ENCODE measurements at regions not wholly inside any gene's neighbourhood (a gene's known extent, or its start where the extent isn't known, plus 50 kb on each side); places are given as distances from the start of the nearest gene placed in this dataset.
"Not testable (repeated sequence)": the region's sequence is repeated elsewhere in the genome, so short reads cannot be mapped to it uniquely, and the experiment has no call there.

DNA sequence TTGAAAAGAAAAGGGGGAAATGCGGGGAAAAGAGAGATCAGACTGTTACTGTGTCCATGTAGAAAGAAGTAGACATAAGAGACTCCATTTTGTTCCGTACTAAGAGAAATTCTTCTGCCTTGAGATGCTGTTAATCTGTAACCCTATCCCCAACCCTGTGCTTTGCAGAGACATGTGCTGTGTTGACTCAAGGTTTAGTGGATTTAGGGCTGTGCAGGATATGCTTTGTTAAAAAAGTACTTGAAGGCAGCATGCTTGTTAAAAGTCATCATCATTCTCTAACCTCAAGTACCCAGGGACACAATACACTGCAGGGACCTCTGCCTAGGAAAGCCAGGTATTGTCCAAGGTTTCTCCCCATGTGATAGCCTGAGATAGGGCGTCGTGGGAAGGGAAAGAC lies 166.3 kb downstream of the GPX5 start:
- H3K9me3 Mint-ChIP-seq = peaks cover 12% of the 10 kb centered on the region
- not testable (repeated sequence) for H3K27ac Mint-ChIP-seq, H3K4me3 Mint-ChIP-seq

DNA sequence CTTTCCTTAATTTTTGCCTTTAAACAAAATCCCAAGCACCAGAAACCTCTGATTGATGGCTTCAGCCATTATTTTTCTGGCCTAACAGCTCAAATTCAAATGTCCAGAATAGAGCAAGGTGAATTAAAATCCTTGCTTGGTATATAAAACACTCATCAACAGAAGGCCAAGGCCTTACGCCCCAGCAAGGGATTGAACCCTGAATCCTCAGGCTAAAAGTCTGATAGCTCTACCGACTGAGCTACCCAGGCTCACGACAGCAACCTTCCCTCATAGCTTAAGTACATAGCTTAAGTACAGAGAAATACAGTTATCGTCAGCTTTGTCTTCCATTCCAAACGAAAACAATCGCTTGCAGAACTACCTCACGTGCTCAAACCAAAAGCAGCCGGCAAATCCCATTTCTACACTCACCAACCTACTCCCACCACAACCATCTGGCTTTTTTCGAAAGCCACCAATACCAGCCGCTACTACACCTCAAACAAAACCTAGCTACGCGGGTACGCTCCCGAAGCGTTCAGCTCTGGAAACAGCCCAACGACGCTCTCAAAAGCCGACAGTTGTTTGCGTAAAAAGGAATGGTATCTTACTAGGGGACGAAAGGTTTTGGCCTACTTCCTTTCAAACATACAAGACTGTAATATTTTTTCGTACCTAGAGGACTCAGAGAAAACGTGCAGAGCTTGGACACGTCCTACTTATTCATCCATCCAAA lies 167.5 kb downstream of the GPX5 start:
- Mint-ChIP-seq H3K36me3 (ENCODE audit: low read depth) (peaks cover 3% of the 10 kb centered on the region), H3K9me3 (peaks cover 12% of the 10 kb centered on the region), H3K4me3 (no peak overlapping the region), H3K27ac (no peak overlapping the region), H3K4me1 (ENCODE audit: low read depth) (peaks cover 4% of the 10 kb centered on the region), H3K27me3 (ENCODE audit: low read depth) (peaks cover 92% of the 10 kb centered on the region)

More for the DNA sequence above, 166.3 kb downstream of the GPX5 start:
- H3K36me3 Mint-ChIP-seq (ENCODE audit: low read depth); H3K4me1 Mint-ChIP-seq (ENCODE audit: low read depth): not testable (repeated sequence)
- peaks cover 92% of the 10 kb centered on the region for H3K27me3 Mint-ChIP-seq (ENCODE audit: low read depth)

DNA sequence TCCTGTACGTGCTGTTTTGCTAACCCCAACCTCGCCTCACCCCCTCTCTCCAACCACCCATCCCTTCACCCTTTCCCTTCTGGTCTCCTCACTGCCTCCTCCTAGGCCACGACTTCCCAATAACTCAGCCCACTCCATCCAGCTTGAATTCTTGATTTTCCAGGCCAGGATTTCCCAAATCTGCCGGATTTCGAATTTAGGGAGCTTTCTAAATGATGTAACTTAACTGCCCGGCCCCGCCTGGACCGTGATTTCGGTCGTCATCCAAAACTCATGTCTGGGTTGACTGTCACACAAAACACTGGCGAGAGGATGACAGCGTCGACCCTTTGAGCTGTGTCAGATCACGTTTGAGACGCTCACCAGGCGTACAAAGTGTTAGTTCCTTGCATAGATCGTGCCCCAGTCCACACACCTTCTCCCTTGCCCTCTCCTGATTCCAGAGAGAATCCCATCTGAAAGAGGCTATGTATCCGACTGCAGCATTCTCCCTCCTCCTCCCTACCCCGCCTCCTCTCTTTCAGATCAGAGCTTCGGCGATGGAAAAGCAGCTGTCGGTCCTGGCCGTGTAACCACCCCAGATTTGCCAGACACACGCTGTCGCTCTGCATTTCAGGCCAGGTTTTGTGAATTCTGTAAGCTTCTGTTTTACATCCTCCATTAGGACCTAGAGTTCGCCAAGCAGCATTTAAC lies 168.2 kb downstream of the GPX5 start:
- Mint-ChIP-seq H3K9me3 (peaks cover 12% of the 10 kb centered on the region), H3K4me1 (ENCODE audit: low read depth) (peaks cover 4% of the 10 kb centered on the region), H3K27ac (peak overlapping the region; percentile 8), H3K36me3 (ENCODE audit: low read depth) (peaks cover 3% of the 10 kb centered on the region), H3K4me3 (no peak overlapping the region), H3K27me3 (ENCODE audit: low read depth) (peaks cover 91% of the 10 kb centered on the region)

GRCh38 chr6:28695715-28696114 lies 170.0 kb downstream of the GPX5 start:
- Mint-ChIP-seq H3K36me3 (ENCODE audit: low read depth) (peaks cover 3% of the 10 kb centered on the region), H3K4me1 (ENCODE audit: low read depth) (peaks cover 4% of the 10 kb centered on the region), H3K27me3 (ENCODE audit: low read depth) (peaks cover 89% of the 10 kb centered on the region), H3K9me3 (peaks cover 12% of the 10 kb centered on the region), H3K4me3 (no peak overlapping the region), H3K27ac (no peak overlapping the region)

DNA sequence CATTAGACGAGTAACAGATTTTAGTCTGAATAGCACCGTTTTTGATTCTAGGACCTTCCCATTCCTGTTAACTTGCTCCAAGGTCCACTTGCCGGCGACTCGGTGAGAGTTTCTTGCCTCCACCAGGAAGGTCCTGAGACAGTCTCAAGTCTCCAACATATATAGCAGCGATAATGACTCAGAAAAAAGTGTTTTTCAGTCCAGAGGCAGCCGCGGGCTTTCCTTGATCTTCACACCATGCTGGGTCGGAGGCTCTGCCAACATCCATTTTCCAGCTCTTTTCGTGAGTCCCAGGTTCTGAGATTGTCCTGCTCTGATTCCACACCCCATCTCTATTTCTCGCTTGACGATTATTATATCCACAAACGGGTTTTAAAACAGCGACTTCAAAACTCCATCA lies 170.5 kb downstream of the GPX5 start:
- Mint-ChIP-seq H3K4me3 (no peak overlapping the region), H3K36me3 (ENCODE audit: low read depth) (peaks cover 3% of the 10 kb centered on the region), H3K27me3 (ENCODE audit: low read depth) (peaks cover 89% of the 10 kb centered on the region), H3K4me1 (ENCODE audit: low read depth) (peaks cover 4% of the 10 kb centered on the region), H3K9me3 (peaks cover 12% of the 10 kb centered on the region), H3K27ac (no peak overlapping the region)

DNA sequence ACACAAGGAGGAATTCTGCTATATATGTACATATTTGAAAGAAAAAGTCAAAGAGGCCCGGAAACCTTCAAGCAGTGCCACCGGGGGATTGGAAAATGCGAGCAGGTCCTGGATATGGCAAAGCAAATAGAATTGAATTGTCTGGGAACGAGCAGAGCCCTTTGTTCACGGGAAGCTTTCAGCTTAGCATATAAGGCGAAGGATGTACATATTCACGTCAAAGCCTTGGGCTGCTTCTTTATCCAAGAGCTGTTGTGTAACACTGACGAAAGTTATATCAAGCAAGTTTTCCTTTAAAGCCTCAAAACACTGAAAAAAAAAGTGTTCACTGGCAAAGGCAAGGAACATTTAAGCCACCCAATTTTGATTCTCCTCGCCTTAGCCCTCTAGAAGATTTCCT lies 171.0 kb downstream of the GPX5 start:
- H3K4me1 Mint-ChIP-seq (ENCODE audit: low read depth) = peaks cover 4% of the 10 kb centered on the region
- no peak overlapping the region for H3K4me3 Mint-ChIP-seq
- peaks cover 3% of the 10 kb centered on the region for H3K36me3 Mint-ChIP-seq (ENCODE audit: low read depth)
- H3K9me3 Mint-ChIP-seq = peaks cover 12% of the 10 kb centered on the region
- no peak overlapping the region for H3K27ac Mint-ChIP-seq
- peaks cover 87% of the 10 kb centered on the region for H3K27me3 Mint-ChIP-seq (ENCODE audit: low read depth)

GRCh38 chr6:28707387-28708282 lies 182.0 kb downstream of the GPX5 start:
- peaks cover 7% of the 10 kb centered on the region for H3K36me3 Mint-ChIP-seq (ENCODE audit: low read depth)
- peaks cover 63% of the 10 kb centered on the region for H3K27me3 Mint-ChIP-seq (ENCODE audit: low read depth)
- no peak overlapping the region for H3K4me3 Mint-ChIP-seq
- H3K27ac Mint-ChIP-seq = no peak overlapping the region
- H3K4me1 Mint-ChIP-seq (ENCODE audit: low read depth) = peaks cover 4% of the 10 kb centered on the region
- H3K9me3 Mint-ChIP-seq = peaks cover 26% of the 10 kb centered on the region

GRCh38 chr6:28709478-28710349 lies 184.0 kb downstream of the GPX5 start:
- Mint-ChIP-seq H3K27ac (no peak overlapping the region), H3K9me3 (peaks cover 26% of the 10 kb centered on the region), H3K36me3 (ENCODE audit: low read depth) (peaks cover 7% of the 10 kb centered on the region), H3K4me3 (peak overlapping the region; percentile 76), H3K27me3 (ENCODE audit: low read depth) (peaks cover 50% of the 10 kb centered on the region), H3K4me1 (ENCODE audit: low read depth) (peaks cover 4% of the 10 kb centered on the region)

GRCh38 chr6:28710466-28711191 lies 184.9 kb downstream of the GPX5 start:
- peaks cover 49% of the 10 kb centered on the region for H3K27me3 Mint-ChIP-seq (ENCODE audit: low read depth)
- no peak overlapping the region for H3K4me3 Mint-ChIP-seq
- H3K36me3 Mint-ChIP-seq (ENCODE audit: low read depth) = peaks cover 7% of the 10 kb centered on the region
- H3K9me3 Mint-ChIP-seq = peaks cover 26% of the 10 kb centered on the region
- peak overlapping the region; percentile 26 for H3K27ac Mint-ChIP-seq
- peaks cover 4% of the 10 kb centered on the region for H3K4me1 Mint-ChIP-seq (ENCODE audit: low read depth)

DNA sequence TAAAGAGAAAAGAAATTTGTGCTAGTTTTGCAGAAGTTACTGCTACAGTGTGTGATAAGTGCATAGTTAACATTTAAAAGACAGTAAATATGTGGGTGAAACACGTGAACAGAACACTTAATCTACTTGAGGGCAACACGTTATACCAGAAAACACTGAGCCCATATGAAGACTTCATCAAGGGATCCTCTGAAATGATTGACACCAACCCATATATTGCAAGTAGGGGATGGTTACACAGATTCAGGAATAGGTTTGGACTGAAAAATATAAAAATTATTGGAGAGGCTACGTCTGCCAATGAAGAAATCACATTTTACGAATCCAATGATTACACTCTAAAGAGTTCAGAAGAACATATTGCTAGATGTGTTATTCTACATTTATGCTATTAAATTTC lies 185.6 kb downstream of the GPX5 start:
- Mint-ChIP-seq H3K27ac (no peak overlapping the region), H3K4me3 (no peak overlapping the region), H3K4me1 (ENCODE audit: low read depth) (peaks cover 4% of the 10 kb centered on the region), H3K9me3 (peaks cover 26% of the 10 kb centered on the region), H3K36me3 (ENCODE audit: low read depth) (peaks cover 7% of the 10 kb centered on the region), H3K27me3 (ENCODE audit: low read depth) (peaks cover 49% of the 10 kb centered on the region)

- H3K27me3 Mint-ChIP-seq (ENCODE audit: low read depth) = peaks cover 47% of the 10 kb centered on the region
- H3K36me3 Mint-ChIP-seq (ENCODE audit: low read depth) = peaks cover 6% of the 10 kb centered on the region
- H3K4me3 Mint-ChIP-seq = no peak overlapping the region
- H3K9me3 Mint-ChIP-seq = peaks cover 25% of the 10 kb centered on the region
- peaks cover 4% of the 10 kb centered on the region for H3K4me1 Mint-ChIP-seq (ENCODE audit: low read depth)
- H3K27ac Mint-ChIP-seq = no peak overlapping the region
Observed at GRCh38 chr6:28711788-28712341, 186.2 kb downstream of the GPX5 start.

GRCh38 chr6:28712982-28713381 lies 187.3 kb downstream of the GPX5 start:
- Mint-ChIP-seq H3K27ac (no peak overlapping the region), H3K36me3 (ENCODE audit: low read depth) (peaks cover 5% of the 10 kb centered on the region), H3K4me3 (no peak overlapping the region), H3K9me3 (peaks cover 16% of the 10 kb centered on the region), H3K27me3 (ENCODE audit: low read depth) (peaks cover 45% of the 10 kb centered on the region), H3K4me1 (ENCODE audit: low read depth) (peaks cover 4% of the 10 kb centered on the region)

- H3K9me3 Mint-ChIP-seq = peaks cover 2% of the 10 kb centered on the region
- no peak overlapping the region for H3K4me3 Mint-ChIP-seq
- H3K4me1 Mint-ChIP-seq (ENCODE audit: low read depth) = no peaks in the 10 kb centered on the region
- H3K36me3 Mint-ChIP-seq (ENCODE audit: low read depth) = no peaks in the 10 kb centered on the region
- H3K27ac Mint-ChIP-seq = no peak overlapping the region
- H3K27me3 Mint-ChIP-seq (ENCODE audit: low read depth) = peaks cover 43% of the 10 kb centered on the region
Observed at GRCh38 chr6:28719275-28719940, 193.7 kb downstream of the GPX5 start.

All from T-helper 1 cell treated with Interleukin-12 subunit alpha and Interleukin-12 subunit beta and Interleukin-4 antibody, amounts not matched to agents 30 μg/mL and 1 μg/mL, for 36 hours (primary cell).